HG02970 (cell line): ENCODE measurements at regions not wholly inside any gene's neighbourhood (a gene's known extent, or its start where the extent isn't known, plus 50 kb on each side); places are given as distances from the start of the nearest gene placed in this dataset.
"Not testable (repeated sequence)": the region's sequence is repeated elsewhere in the genome, so short reads cannot be mapped to it uniquely, and the experiment has no call there.

ENCODE experiments used
- ATAC-seq: cut with Tn5 transposase; IDR thresholded peaks from one replicate; pipeline ENCODE4 v1.9.1; 2021; ENCODE audit warnings: mild to moderate bottlenecking, moderate library complexity, moderate number of reproducible peaks; ENCODE audit not compliant: unreplicated experiment, low FRiP score

GRCh38 chr5:68116408-68116807 lies 99.1 kb upstream of the PIK3R1 start:
- no peak for ATAC-seq

GRCh38 chr5:68115584-68115983 lies 100.0 kb upstream of the PIK3R1 start:
- no peak for ATAC-seq

- ATAC-seq, result no peak
These were observed 101.0 kb upstream of the PIK3R1 start for GRCh38 chr5:68114378-68115040.

- ATAC-seq, result no peak
These were observed 102.9 kb upstream of the PIK3R1 start for GRCh38 chr5:68112658-68113057.

GRCh38 chr5:68110894-68111293 lies 104.7 kb upstream of the PIK3R1 start:
- no peak for ATAC-seq

GRCh38 chr5:68110264-68110663 lies 105.3 kb upstream of the PIK3R1 start:
- ATAC-seq, result no peak

- ATAC-seq, result not testable (repeated sequence)
These were observed 111.3 kb upstream of the PIK3R1 start for GRCh38 chr5:68104217-68104616.

GRCh38 chr5:68103297-68103696 lies 112.3 kb upstream of the PIK3R1 start:
- ATAC-seq, result not testable (repeated sequence)

GRCh38 chr5:68099327-68099726 lies 116.2 kb upstream of the PIK3R1 start:
- ATAC-seq, result no peak

GRCh38 chr5:68093455-68094159 lies 121.9 kb upstream of the PIK3R1 start:
- no peak for ATAC-seq

- no peak for ATAC-seq
These were observed 127.3 kb upstream of the PIK3R1 start for GRCh38 chr5:68088302-68088701.

- ATAC-seq, result no peak
These were observed 127.7 kb upstream of the PIK3R1 start for GRCh38 chr5:68087866-68088265.

GRCh38 chr5:68086857-68087256 lies 128.7 kb upstream of the PIK3R1 start:
- ATAC-seq, result no peak

GRCh38 chr5:68086439-68086838 lies 129.1 kb upstream of the PIK3R1 start:
- no peak for ATAC-seq

GRCh38 chr5:68084396-68084795 lies 131.2 kb upstream of the PIK3R1 start:
- ATAC-seq, result no peak

- no peak for ATAC-seq
These were observed 135.1 kb upstream of the PIK3R1 start for GRCh38 chr5:68080282-68081050.

- ATAC-seq, result no peak
These were observed 138.1 kb upstream of the PIK3R1 start for GRCh38 chr5:68077349-68077894.

GRCh38 chr5:68074633-68075032 lies 140.9 kb upstream of the PIK3R1 start:
- no peak for ATAC-seq

GRCh38 chr5:68074048-68074632 lies 141.4 kb upstream of the PIK3R1 start:
- ATAC-seq, result no peak

GRCh38 chr5:68071736-68072135 lies 143.8 kb upstream of the PIK3R1 start:
- no peak for ATAC-seq

- no peak for ATAC-seq
These were observed 144.3 kb upstream of the PIK3R1 start for GRCh38 chr5:68071282-68071632.
